ENCODE measurements at regions not wholly inside any gene's neighbourhood (a gene's known extent, or its start where the extent isn't known, plus 50 kb on each side); places are given as distances from the start of the nearest gene placed in this dataset.

GRCh38 chr6:51350308-51350904, 531.7 kb downstream of the TFAP2B start:
- TF ChIP-seq TARDBP (IDR thresholded peaks at IDR 0.05) (no peak), SP1 (IDR thresholded peaks at IDR 0.05) (no peak), NFRKB (IDR thresholded peaks at IDR 0.05) (no peak), CTBP1 (IDR thresholded peaks at IDR 0.05; ENCODE audit: borderline replicate concordance) (no peak), L3MBTL2 (conservative IDR thresholded peaks at IDR 0.05) (no peak), BHLHE40 (IDR thresholded peaks at IDR 0.05; ENCODE audit: borderline replicate concordance) (no peak), ELF4 (IDR thresholded peaks at IDR 0.05) (no peak), HDGF (IDR thresholded peaks at IDR 0.05; ENCODE audit: borderline replicate concordance) (no peak)
